Keratinocyte (primary cell): ENCODE measurements at regions not wholly inside any gene's neighbourhood (a gene's known extent, or its start where the extent isn't known, plus 50 kb on each side); places are given as distances from the start of the nearest gene placed in this dataset.

Experiments
- DNase-seq: peaks from one replicate; pipeline ENCODE4 v3.0.0-alpha.2; 2011; ENCODE audit warnings: low read depth, missing footprints, low spot score
- FAIRE-seq: peaks from 2 replicates; lab custom pipeline; 2011; peaks lifted over from hg19 to GRCh38; lab: Jason Lieb, UNC
- H2AFZ ChIP-seq: 2 replicates; pipeline ENCODE4 v1.6.0; 2012; ENCODE audit warnings: low read length, control low read depth, inconsistent platforms; ENCODE audit not compliant: control insufficient read depth
- H3K27ac ChIP-seq: 2 replicates; pipeline ENCODE4 v1.5.1; 2011; ENCODE audit warnings: low read length; ENCODE audit not compliant: control insufficient read depth, insufficient read depth
- H3K27me3 ChIP-seq: 3 replicates; pipeline ENCODE4 v1.6.0; 2011; ENCODE audit warnings: low read length; ENCODE audit not compliant: control insufficient read depth, insufficient read depth; ENCODE audit errors: extremely low read depth
- H3K36me3 ChIP-seq, 2 experiments: 2 replicates in 1 of 2; 3 replicates in 1 of 2; pipeline ENCODE4 v1.5.1; 2011; ENCODE audit warnings: low read length in 2 of 2, mild to moderate bottlenecking in 1 of 2; ENCODE audit not compliant: control insufficient read depth in 2 of 2, insufficient read depth in 2 of 2; ENCODE audit errors: extremely low read depth in 1 of 2
- H3K4me1 ChIP-seq: 3 replicates; pipeline ENCODE4 v1.5.1; 2011; ENCODE audit warnings: low read length; ENCODE audit not compliant: control insufficient read depth, insufficient read depth; ENCODE audit errors: extremely low read depth
- H3K4me2 ChIP-seq: 3 replicates; pipeline ENCODE4 v1.6.0; 2011; ENCODE audit warnings: low read depth, low read length; ENCODE audit not compliant: control insufficient read depth, insufficient read depth; ENCODE audit errors: extremely low read depth
- H3K4me3 ChIP-seq, 3 experiments: fragments of 200-600 bp in 1 of 3; sonication (generic) in 1 of 3; 2 replicates in 2 of 3; 3 replicates in 1 of 3; pipeline ENCODE4 v1.5.1; 2011 to 2016; ENCODE audit warnings: low read length in 3 of 3, mild to moderate bottlenecking in 3 of 3, control low read depth in 2 of 3, inconsistent platforms in 1 of 3, low read depth in 1 of 3, mixed read lengths in 1 of 3, mixed run types in 1 of 3, moderate library complexity in 1 of 3; ENCODE audit not compliant: control insufficient read depth in 2 of 3, insufficient read depth in 2 of 3; ENCODE audit errors: extremely low read depth in 1 of 3
- H3K79me2 ChIP-seq: 2 replicates; pipeline ENCODE4 v1.6.0; 2012; ENCODE audit warnings: low read length; ENCODE audit not compliant: control insufficient read depth, insufficient read depth
- H3K9ac ChIP-seq: 3 replicates; pipeline ENCODE4 v1.6.0; 2011; ENCODE audit warnings: low read length; ENCODE audit not compliant: control insufficient read depth, insufficient read depth; ENCODE audit errors: extremely low read depth
- H3K9me1 ChIP-seq: 3 replicates; pipeline ENCODE4 v1.6.0; 2011; ENCODE audit warnings: low read length; ENCODE audit not compliant: control insufficient read depth, insufficient read depth; ENCODE audit errors: extremely low read depth
- H3K9me3 ChIP-seq: 2 replicates; pipeline ENCODE4 v1.5.1; 2012; ENCODE audit warnings: low read depth, low read length; ENCODE audit not compliant: control insufficient read depth
- H4K20me1 ChIP-seq: 3 replicates; pipeline ENCODE4 v1.6.0; 2011; ENCODE audit warnings: low read length; ENCODE audit not compliant: control insufficient read depth, insufficient read depth; ENCODE audit errors: extremely low read depth
- CTCF ChIP-seq, 3 experiments: IDR thresholded peaks in 1 of 3; conservative IDR thresholded peaks in 1 of 3; optimal IDR thresholded peaks in 1 of 3; 2 replicates in 2 of 3; 3 replicates in 1 of 3; pipeline versions ENCODE3 to v1.5.1; 2011; ENCODE audit warnings: low read length in 3 of 3, mild to moderate bottlenecking in 3 of 3, moderate library complexity in 2 of 3, control low read depth in 1 of 3, inconsistent platforms in 1 of 3; ENCODE audit not compliant: insufficient read depth in 2 of 3; ENCODE audit errors: extremely low read depth in 1 of 3
- EZH2 ChIP-seq: IDR thresholded peaks from one replicate; pipeline ENCODE4 v1.6.1; 2012; ENCODE audit warnings: inconsistent platforms, mild to moderate bottlenecking, low read length, moderate library complexity
- dilution Hi-C: fragments of 300-500 bp; cut with MboI; formaldehyde crosslinking; loops from one replicate; pipeline ENCODE4 v1.7.0; 2020; ENCODE audit warnings: low sequenced_read_pairs; ENCODE audit not compliant: extremely low pct_ligation_motif_present

GRCh38 chr14:106786697-106787096, 1260.3 kb downstream of the TMEM121 start:
- Histone ChIP-seq H3K9ac (no peak overlapping the region), H3K36me3 (no peaks in the 10 kb centered on the region), H3K9me3 (no peaks in the 10 kb centered on the region), H3K4me3 (no peak overlapping the region), H3K4me2 (no peak overlapping the region), H4K20me1 (no peaks in the 10 kb centered on the region), H3K9me1 (no peaks in the 10 kb centered on the region), H3K4me1 (no peaks in the 10 kb centered on the region), H3K27ac (no peak overlapping the region), H3K27me3 (no peaks in the 10 kb centered on the region), H3K79me2 (no peaks in the 10 kb centered on the region), H2AFZ (no peak overlapping the region)
- TF ChIP-seq EZH2 (no peak), CTCF (optimal IDR thresholded peaks at IDR 0.05 in 1 of 3, IDR thresholded peaks at IDR 0.05 in 1 of 3, conservative IDR thresholded peaks at IDR 0.05 in 1 of 3; ENCODE audit: extremely low read depth in 1 of 3, insufficient read depth in 2 of 3, low read length in 3 of 3) (no peak)
- dilution Hi-C loops = no loop called here
- FAIRE-seq (no peak), DNase-seq (no peak)

- dilution Hi-C loops = no loop called here
- no peaks in the 10 kb centered on the region for H3K4me1 ChIP-seq
- H3K36me3 ChIP-seq = no peaks in the 10 kb centered on the region
- H3K79me2 ChIP-seq = no peaks in the 10 kb centered on the region
- no peak overlapping the region for H3K27ac ChIP-seq
- DNase-seq (no peak), FAIRE-seq (no peak)
- TF ChIP-seq CTCF (optimal IDR thresholded peaks at IDR 0.05 in 1 of 3, IDR thresholded peaks at IDR 0.05 in 1 of 3, conservative IDR thresholded peaks at IDR 0.05 in 1 of 3; ENCODE audit: extremely low read depth in 1 of 3, insufficient read depth in 2 of 3, low read length in 3 of 3) (no peak), EZH2 (no peak)
- no peaks in the 10 kb centered on the region for H3K9me3 ChIP-seq
- no peak overlapping the region for H3K4me2 ChIP-seq
- H2AFZ ChIP-seq = no peak overlapping the region
- no peak overlapping the region for H3K9ac ChIP-seq
- H4K20me1 ChIP-seq = no peaks in the 10 kb centered on the region
- H3K27me3 ChIP-seq = no peaks in the 10 kb centered on the region
- H3K9me1 ChIP-seq = no peaks in the 10 kb centered on the region
- H3K4me3 ChIP-seq = no peak overlapping the region
Measured at GRCh38 chr14:106787626-106788025, 1261.2 kb downstream of the TMEM121 start.
